H9 (cell line): ENCODE measurements at regions not wholly inside any gene's neighbourhood (a gene's known extent, or its start where the extent isn't known, plus 50 kb on each side); places are given as distances from the start of the nearest gene placed in this dataset.

Source experiments
- DNase-seq: peaks from one replicate; pipeline ENCODE4 v3.0.0-alpha.2; 2017
- H2AFZ ChIP-seq: one replicate; pipeline ENCODE4 v1.6.1; 2013; ENCODE audit warnings: mild to moderate bottlenecking, low read length, control low read depth, moderate library complexity
- H2AK5ac ChIP-seq: 2 replicates; pipeline ENCODE4 v1.6.1; 2013; ENCODE audit warnings: low read length, control low read depth, mixed read lengths; ENCODE audit not compliant: insufficient read length
- H2BK120ac ChIP-seq: one replicate; pipeline ENCODE4 v1.6.1; 2013; ENCODE audit warnings: low read depth, mild to moderate bottlenecking, low read length, control low read depth, inconsistent platforms; ENCODE audit not compliant: poor library complexity, severe bottlenecking
- H2BK12ac ChIP-seq: 2 replicates; pipeline ENCODE4 v1.6.1; 2013; ENCODE audit warnings: low read length, control low read depth, mixed read lengths, low read depth; ENCODE audit not compliant: insufficient read length
- H2BK15ac ChIP-seq: 2 replicates; pipeline ENCODE4 v1.6.1; 2013; ENCODE audit warnings: low read depth, low read length, control low read depth
- H2BK20ac ChIP-seq: one replicate; pipeline ENCODE4 v1.6.1; 2013; ENCODE audit warnings: low read depth, mild to moderate bottlenecking, low read length, control low read depth, inconsistent platforms; ENCODE audit not compliant: poor library complexity, severe bottlenecking
- H2BK5ac ChIP-seq: 2 replicates; pipeline ENCODE4 v1.6.1; 2013; ENCODE audit warnings: low read length, control low read depth, mixed read lengths; ENCODE audit not compliant: insufficient read length
- H3K14ac ChIP-seq: 2 replicates; pipeline ENCODE4 v1.6.1; 2013; ENCODE audit warnings: low read length, control low read depth; ENCODE audit not compliant: insufficient read depth
- H3K18ac ChIP-seq: 2 replicates; pipeline ENCODE4 v1.6.1; 2013; ENCODE audit warnings: low read depth, mild to moderate bottlenecking, mixed read lengths, low read length, control low read depth; ENCODE audit not compliant: insufficient read length
- H3K23ac ChIP-seq: 2 replicates; pipeline ENCODE4 v1.6.1; 2013; ENCODE audit warnings: low read length, control low read depth, mixed read lengths, low read depth; ENCODE audit not compliant: insufficient read length
- H3K23me2 ChIP-seq: 2 replicates; pipeline ENCODE4 v1.6.1; 2013; ENCODE audit warnings: low read depth, mild to moderate bottlenecking, mixed read lengths, low read length, control low read depth; ENCODE audit not compliant: insufficient read length, poor library complexity, severe bottlenecking
- H3K27ac ChIP-seq: 2 replicates; pipeline ENCODE4 v1.5.1; 2013; ENCODE audit warnings: low read length, control low read depth, mixed read lengths, low read depth; ENCODE audit not compliant: insufficient read length
- H3K27me3 ChIP-seq: 2 replicates; pipeline ENCODE4 v1.6.1; 2013; ENCODE audit warnings: low read length, control low read depth, inconsistent platforms; ENCODE audit not compliant: insufficient read depth
- H3K4ac ChIP-seq: 2 replicates; pipeline ENCODE4 v1.6.1; 2013; ENCODE audit warnings: low read depth, mild to moderate bottlenecking, control low read depth, inconsistent platforms, low read length, moderate library complexity
- H3K4me1 ChIP-seq: 2 replicates; pipeline ENCODE4 v1.6.1; 2013; ENCODE audit warnings: low read length, control low read depth, inconsistent platforms; ENCODE audit not compliant: insufficient read depth
- H3K4me2 ChIP-seq: 2 replicates; pipeline ENCODE4 v1.6.1; 2013; ENCODE audit warnings: low read length, control low read depth, mixed read lengths; ENCODE audit not compliant: insufficient read length, insufficient read depth
- H3K56ac ChIP-seq: 2 replicates; pipeline ENCODE4 v1.6.1; 2013; ENCODE audit warnings: low read depth, mild to moderate bottlenecking, mixed read lengths, low read length, control low read depth; ENCODE audit not compliant: insufficient read length
- H3K79me1 ChIP-seq: 2 replicates; pipeline ENCODE4 v1.6.1; 2013; ENCODE audit warnings: low read depth, mild to moderate bottlenecking, moderate library complexity, low read length, control low read depth, inconsistent platforms; ENCODE audit not compliant: insufficient read depth, poor library complexity, severe bottlenecking
- H3K79me2 ChIP-seq: 2 replicates; pipeline ENCODE4 v1.6.1; 2013; ENCODE audit warnings: low read length, control low read depth, inconsistent platforms; ENCODE audit not compliant: insufficient read depth
- H3K9ac ChIP-seq: 2 replicates; pipeline ENCODE4 v1.6.1; 2013; ENCODE audit warnings: low read length, control low read depth, mixed read lengths; ENCODE audit not compliant: insufficient read length; ENCODE audit errors: extremely low read depth
- H3K9me3 ChIP-seq: one replicate; pipeline ENCODE4 v1.6.1; 2013; ENCODE audit warnings: low read depth, low read length, inconsistent platforms; ENCODE audit not compliant: control insufficient read depth
- H3T11ph ChIP-seq: one replicate; pipeline ENCODE4 v1.6.1; 2013; ENCODE audit warnings: mild to moderate bottlenecking, low read length, control low read depth, inconsistent platforms
- H4K20me1 ChIP-seq: one replicate; pipeline ENCODE4 v1.6.1; 2013; ENCODE audit not compliant: control insufficient read depth, insufficient read length, insufficient read depth
- H4K5ac ChIP-seq: 2 replicates; pipeline ENCODE4 v1.6.1; 2013; ENCODE audit warnings: low read depth, mild to moderate bottlenecking, mixed read lengths, low read length, control low read depth; ENCODE audit not compliant: insufficient read length
- H4K8ac ChIP-seq: replicated peaks from 2 replicates; pipeline ENCODE4 v1.6.1; 2013; ENCODE audit warnings: low read length, control low read depth, mixed read lengths, low read depth; ENCODE audit not compliant: insufficient read length
- H4K91ac ChIP-seq: 2 replicates; pipeline ENCODE4 v1.6.1; 2013; ENCODE audit warnings: low read depth, mild to moderate bottlenecking, moderate library complexity, mixed read lengths, low read length, control low read depth; ENCODE audit not compliant: insufficient read length
- H3K27ac Mint-ChIP-seq, 3 experiments: 2 replicates in 2 of 3; 3 replicates in 1 of 3; pipeline ENCODE4 v1.8.0; 2020 to 2021; ENCODE audit warnings: mixed read lengths in 3 of 3, mild to moderate bottlenecking in 1 of 3, moderate library complexity in 1 of 3
- H3K27me3 Mint-ChIP-seq: 2 replicates; pipeline ENCODE4 v1.8.0; 2021; ENCODE audit warnings: low read depth, mild to moderate bottlenecking, moderate library complexity, mixed read lengths
- H3K36me3 Mint-ChIP-seq, 3 experiments: 2 replicates in 2 of 3; 3 replicates in 1 of 3; pipeline ENCODE4 v1.8.0; 2020 to 2021; ENCODE audit warnings: low read depth in 3 of 3, mixed read lengths in 3 of 3; ENCODE audit not compliant: insufficient read depth in 1 of 3
- H3K4me1 Mint-ChIP-seq, 2 experiments: 2 replicates each; pipeline ENCODE4 v1.8.0; 2020; ENCODE audit warnings: mixed read lengths in 2 of 2
- H3K4me3 Mint-ChIP-seq, 2 experiments: 2 replicates in 1 of 2; 3 replicates in 1 of 2; pipeline ENCODE4 v1.8.0; 2020 to 2021; ENCODE audit warnings: mild to moderate bottlenecking in 2 of 2, mixed read lengths in 2 of 2, moderate library complexity in 1 of 2
- H3K9me3 Mint-ChIP-seq, 2 experiments: 2 replicates in 1 of 2; 3 replicates in 1 of 2; pipeline ENCODE4 v1.8.0; 2020; ENCODE audit warnings: mild to moderate bottlenecking in 2 of 2, mixed read lengths in 2 of 2, moderate library complexity in 1 of 2
- CTCF ChIP-seq: fragments of 200-600 bp; sonication (generic); conservative IDR thresholded peaks from 3 replicates; pipeline ENCODE4 v1.8.0; 2021; ENCODE audit warnings: antibody characterized with exemption, mild to moderate bottlenecking
- WGBS: extraction: QIAGEN DNeasy Blood & Tissue Kit; methylation state at CpG from one replicate; pipeline ENCODE4 v1.1.7; 2013; ENCODE audit warnings: missing lambda C conversion rate, low lambda C conversion rate, mixed read lengths; ENCODE audit not compliant: insufficient read length; ENCODE audit errors: extremely low coverage; 5-methylcytosine and 5-hydroxymethylcytosine counted together

DNA sequence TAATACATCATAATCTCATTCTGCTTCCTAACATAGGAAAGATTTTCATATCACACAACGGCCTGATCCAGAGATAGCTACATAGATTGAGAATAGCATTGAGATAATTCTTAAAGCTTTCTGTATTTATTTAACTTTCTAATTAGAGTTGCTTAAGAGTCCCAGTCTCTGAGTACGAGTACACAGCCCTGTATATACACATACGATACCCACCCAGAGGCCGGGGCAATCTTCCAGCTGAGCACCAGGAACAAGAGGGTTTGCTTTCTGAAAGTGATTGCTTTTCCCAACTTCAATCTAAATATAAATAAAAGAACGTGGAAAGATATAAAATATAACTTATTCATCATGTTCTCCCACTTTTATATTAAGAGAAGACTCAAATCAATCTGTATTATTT lies 313.8 kb downstream of the COL12A1 start:
- H3K23ac ChIP-seq: no peak overlapping the region
- H3K79me1 ChIP-seq: no peaks in the 10 kb centered on the region
- TF ChIP-seq CTCF: no peak
- H3K4me2 ChIP-seq: no peak overlapping the region
- no peak overlapping the region for H2AK5ac ChIP-seq
- H2BK120ac ChIP-seq: no peak overlapping the region
- Mint-ChIP-seq H3K4me1 (no peaks in the 10 kb centered on the region), H3K4me3 (no peak overlapping the region), H3K27me3 (no peaks in the 10 kb centered on the region; the same call in none of the 2 replicates), H3K36me3 (no peaks in the 10 kb centered on the region), H3K27ac (no peak overlapping the region), H3K9me3 (peaks cover 0 to 2% of the 10 kb centered on the region in 2 experiments; a peak in 1 of 5 replicates)
- no peaks in the 10 kb centered on the region for H3K27me3 ChIP-seq
- no peak overlapping the region for H2BK12ac ChIP-seq
- no peak for DNase-seq
- H3K79me2 ChIP-seq: no peaks in the 10 kb centered on the region
- no peak overlapping the region for H3K18ac ChIP-seq
- no peak overlapping the region for H2BK5ac ChIP-seq
- H4K5ac ChIP-seq: no peak overlapping the region
- H2BK20ac ChIP-seq: no peak overlapping the region
- no peak overlapping the region for H3K14ac ChIP-seq
- no peak overlapping the region for H4K91ac ChIP-seq
- H3K4ac ChIP-seq: no peak overlapping the region
- H3T11ph ChIP-seq: no peak overlapping the region
- H3K56ac ChIP-seq: no peak overlapping the region
- WGBS: no CpG with 5 or more reads among the region's 5 CpGs
- no peak overlapping the region for H2AFZ ChIP-seq
- no peak overlapping the region for H4K8ac ChIP-seq
- no peak overlapping the region for H2BK15ac ChIP-seq
- no peaks in the 10 kb centered on the region for H3K23me2 ChIP-seq
- no peaks in the 10 kb centered on the region for H3K4me1 ChIP-seq
- H4K20me1 ChIP-seq: no peaks in the 10 kb centered on the region
- no peak overlapping the region for H3K9ac ChIP-seq
- no peak overlapping the region for H3K27ac ChIP-seq
- H3K9me3 ChIP-seq: no peaks in the 10 kb centered on the region
